ENCODE measurements at regions not wholly inside any gene's neighbourhood (a gene's known extent, or its start where the extent isn't known, plus 50 kb on each side); places are given as distances from the start of the nearest gene placed in this dataset.

GRCh38 chr5:92144824-92145223 lies 761.7 kb upstream of the ARRDC3 start:
- no peak for TF ChIP-seq POLR2A (IDR thresholded peaks at IDR 0.05)
- TF ChIP-seq, protein P1, sequence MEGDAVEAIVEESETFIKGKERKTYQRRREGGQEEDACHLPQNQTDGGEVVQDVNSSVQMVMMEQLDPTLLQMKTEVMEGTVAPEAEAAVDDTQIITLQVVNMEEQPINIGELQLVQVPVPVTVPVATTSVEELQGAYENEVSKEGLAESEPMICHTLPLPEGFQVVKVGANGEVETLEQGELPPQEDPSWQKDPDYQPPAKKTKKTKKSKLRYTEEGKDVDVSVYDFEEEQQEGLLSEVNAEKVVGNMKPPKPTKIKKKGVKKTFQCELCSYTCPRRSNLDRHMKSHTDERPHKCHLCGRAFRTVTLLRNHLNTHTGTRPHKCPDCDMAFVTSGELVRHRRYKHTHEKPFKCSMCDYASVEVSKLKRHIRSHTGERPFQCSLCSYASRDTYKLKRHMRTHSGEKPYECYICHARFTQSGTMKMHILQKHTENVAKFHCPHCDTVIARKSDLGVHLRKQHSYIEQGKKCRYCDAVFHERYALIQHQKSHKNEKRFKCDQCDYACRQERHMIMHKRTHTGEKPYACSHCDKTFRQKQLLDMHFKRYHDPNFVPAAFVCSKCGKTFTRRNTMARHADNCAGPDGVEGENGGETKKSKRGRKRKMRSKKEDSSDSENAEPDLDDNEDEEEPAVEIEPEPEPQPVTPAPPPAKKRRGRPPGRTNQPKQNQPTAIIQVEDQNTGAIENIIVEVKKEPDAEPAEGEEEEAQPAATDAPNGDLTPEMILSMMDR (IDR thresholded peaks at IDR 0.05) = no peak
